Activated CD8-positive, alpha-beta memory T cell treated with anti-CD3 and anti-CD28 coated beads, Interleukin-2, amount 50 U/mL, for 1 hour (primary cell): ENCODE measurements at regions not wholly inside any gene's neighbourhood (a gene's known extent, or its start where the extent isn't known, plus 50 kb on each side); places are given as distances from the start of the nearest gene placed in this dataset.

Source experiments
- DNase-seq: peaks from one replicate; pipeline ENCODE4 v3.0.0-alpha.2; 2020; ENCODE audit errors: extremely low read depth

GRCh38 chr3:150218236-150218635, 189.9 kb upstream of the TSC22D2 start:
- DNase-seq, result no peak

DNA sequence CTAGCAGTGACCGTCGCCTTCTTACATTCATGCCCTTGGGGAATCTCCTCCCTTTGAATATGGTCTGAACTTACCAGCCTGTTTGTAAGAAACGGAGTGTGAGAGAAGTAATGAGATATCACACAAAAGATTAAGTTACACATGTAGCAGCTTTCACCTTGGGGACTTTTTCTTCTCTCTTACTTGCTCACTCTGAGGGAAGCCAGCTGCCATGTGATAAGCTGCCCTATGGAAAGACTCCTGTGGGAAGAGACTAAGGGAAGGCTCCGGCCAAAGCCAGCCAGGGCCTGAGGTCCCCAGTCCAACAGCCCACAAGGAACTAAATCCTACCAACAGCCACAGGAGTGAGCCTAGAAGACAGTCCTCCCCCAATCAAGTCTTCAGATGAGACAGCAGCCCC, 190.4 kb upstream of the TSC22D2 start:
- DNase-seq, result no peak

DNA sequence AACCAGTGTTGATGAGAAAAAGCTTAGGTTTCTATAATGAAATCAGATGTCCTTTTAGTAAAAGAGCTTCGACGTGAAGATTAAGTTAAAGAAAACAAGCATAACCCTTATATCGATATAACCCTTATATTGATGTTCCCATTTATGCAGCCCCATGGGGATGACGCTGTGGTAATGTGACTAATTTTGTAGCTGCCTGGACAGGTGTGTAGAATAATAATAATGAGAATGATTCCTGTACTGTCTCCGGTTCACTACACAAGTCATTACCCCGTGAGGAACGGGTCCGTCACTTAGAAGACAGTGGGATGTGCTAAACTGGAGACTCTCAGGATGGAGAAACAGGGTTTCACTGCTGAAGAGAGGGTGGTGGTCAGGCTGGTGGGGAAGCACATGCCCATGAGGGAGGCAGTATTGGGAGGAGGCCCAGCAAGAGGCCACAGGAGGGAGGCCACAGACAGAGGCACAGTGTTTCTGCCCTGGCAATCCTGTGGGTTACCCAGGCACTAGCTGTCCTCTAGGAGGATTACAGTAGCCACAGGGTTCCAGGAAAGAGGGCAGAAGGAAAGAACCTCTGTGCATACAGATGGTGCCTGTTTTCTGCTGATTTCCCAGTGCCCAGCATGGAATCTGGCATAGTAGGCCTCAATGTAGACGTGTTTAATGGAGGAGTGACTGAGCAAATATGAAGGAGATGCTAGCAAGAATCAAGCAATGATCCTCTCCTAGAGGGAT, 191.1 kb upstream of the TSC22D2 start:
- DNase-seq, result no peak

GRCh38 chr3:150216041-150216811, 191.9 kb upstream of the TSC22D2 start:
- no peak for DNase-seq

DNA sequence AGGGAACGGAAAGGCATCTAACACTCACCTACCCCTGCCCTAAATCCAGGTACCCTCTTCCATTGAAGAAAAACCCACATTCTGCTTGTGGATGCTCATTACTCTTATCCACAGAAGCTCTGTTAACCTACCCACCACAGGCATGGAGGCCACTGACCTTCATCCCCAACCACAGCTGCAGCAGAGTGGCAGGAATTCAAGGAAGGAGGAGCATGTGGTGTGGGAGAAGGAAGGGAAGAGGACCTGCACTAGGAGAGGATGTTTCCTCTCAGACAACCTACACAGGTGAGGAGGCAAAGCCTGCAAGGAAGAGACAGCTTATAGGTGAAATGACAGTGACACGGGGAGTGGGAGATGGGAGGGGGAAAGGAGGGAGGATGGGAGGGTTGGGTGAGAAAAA, 192.5 kb upstream of the TSC22D2 start:
- no peak for DNase-seq

DNA sequence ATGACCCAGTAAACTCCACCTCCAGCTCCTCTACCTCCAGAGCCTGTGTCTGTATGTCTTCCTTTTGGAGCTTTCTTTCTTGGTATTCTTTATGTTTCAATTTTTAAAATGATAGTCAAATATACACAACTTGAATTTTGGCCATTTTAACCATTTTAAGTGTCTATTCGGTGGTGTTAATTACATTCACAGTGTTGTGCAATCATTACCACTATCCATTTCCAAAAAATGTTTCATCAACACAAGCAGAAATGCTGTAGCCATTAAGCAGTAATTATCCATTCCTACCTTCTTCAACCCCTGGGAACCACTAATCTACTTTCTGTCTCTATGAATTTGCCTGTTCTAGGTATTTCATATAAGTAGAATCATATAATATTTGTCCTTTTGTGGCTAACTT, 194.5 kb upstream of the TSC22D2 start:
- DNase-seq, result no peak

DNA sequence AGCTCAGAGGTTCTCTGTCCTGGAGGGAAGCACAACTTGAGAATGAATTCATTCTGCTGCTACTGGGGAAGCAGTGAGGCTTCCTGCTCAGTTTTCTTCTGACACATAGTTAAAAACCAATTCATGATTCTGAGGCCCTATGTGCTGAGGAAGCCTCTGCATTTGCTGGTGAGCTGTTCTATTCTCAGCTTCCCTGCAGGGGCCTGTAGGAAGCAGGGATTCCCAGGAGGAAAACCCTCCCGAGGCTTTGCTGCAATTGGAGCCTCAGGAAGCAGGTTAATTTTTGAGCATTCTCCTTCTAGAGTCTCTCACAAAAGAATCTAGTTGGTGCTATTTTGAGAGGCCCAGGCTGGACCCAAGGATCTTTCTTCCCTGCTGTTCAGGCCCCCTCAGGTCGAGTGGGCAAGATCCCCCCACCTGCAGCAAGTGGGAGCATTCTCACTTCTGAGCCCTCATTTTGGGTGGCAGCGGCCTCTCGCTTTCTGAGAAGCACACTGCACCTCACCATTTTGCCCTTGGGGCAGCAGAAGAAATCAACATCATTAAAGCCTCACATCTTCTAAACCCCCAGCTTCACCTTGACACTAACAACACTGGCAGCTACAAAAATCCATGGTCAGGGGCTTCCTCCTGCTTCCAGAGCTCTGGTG, 197.5 kb upstream of the TSC22D2 start:
- no peak for DNase-seq

GRCh38 chr3:150203273-150203672, 204.8 kb upstream of the TSC22D2 start:
- no peak for DNase-seq

DNA sequence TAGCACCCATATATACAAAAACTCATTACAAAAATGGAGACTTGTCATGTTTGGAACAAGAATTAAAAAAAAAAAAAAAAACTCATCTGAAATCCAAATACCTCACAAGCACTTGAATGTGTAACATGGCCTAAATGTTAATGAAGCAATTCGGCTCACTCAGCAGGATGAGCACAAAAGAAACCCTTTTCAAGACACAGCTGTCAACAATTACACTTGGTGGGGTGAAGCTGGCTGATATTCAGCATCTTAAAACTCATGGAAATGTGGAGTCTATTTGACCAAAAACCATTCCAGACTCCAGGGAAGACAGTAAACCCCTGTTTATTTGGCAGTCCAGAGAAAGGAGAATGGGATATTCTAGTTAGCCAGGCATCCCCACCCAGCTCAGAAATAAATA, 205.4 kb upstream of the TSC22D2 start:
- DNase-seq, result no peak

DNA sequence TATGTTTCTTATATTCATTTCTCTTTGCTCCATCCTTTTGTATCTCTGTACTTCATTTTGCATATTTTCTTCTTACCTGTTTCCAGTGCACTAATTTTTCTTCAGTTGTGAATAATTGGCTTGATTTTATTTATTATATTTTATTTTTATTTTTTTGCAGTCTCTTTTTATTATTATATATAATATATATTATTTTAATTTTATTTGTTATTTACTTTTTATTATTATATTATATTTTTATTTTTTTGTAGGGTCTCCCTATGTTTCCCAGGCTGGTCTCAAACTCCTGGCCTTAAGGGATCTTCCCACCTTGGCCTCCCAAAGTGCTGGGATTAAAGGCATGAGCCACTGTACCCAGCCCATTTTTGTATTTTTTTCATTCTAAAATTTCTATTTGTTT, 213.1 kb upstream of the TSC22D2 start:
- DNase-seq, result no peak

- no peak for DNase-seq
Observed at GRCh38 chr3:150194513-150194912, 213.6 kb upstream of the TSC22D2 start.

DNA sequence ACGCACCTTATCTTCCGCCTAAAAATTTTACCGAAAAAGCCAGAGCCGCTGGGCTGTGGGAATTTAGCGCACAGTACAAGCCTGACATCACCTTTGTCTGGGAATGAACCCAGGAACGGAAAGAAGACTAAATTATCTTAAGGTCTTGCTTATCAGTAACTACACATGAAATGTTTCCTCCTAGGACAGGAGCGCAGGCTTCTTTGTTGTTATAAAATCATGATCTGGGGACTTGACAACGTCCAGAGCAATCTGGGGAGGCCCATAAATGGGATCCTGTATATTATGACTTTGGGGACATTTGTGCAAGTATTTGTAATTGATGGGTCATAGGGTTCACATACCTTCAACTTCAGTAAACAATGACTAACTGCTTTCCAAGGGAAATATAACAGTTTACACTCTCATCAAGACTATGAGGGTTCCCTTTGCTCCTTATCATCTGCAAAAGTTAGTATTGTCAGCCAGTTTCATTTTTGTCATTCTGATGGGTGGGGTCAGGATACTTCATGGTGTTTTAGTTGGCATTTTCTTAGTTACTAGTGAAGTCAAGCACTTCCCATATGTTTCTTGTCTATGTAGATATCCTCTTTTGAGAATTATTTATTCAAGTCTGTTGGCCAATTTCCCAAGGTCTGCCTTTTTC, 213.9 kb upstream of the PFN2 start:
- DNase-seq, result no peak

GRCh38 chr3:150183678-150184425, 213.2 kb upstream of the PFN2 start:
- DNase-seq, result no peak

- DNase-seq, result no peak
Observed at GRCh38 chr3:150180334-150180733, 209.6 kb upstream of the PFN2 start.

DNA sequence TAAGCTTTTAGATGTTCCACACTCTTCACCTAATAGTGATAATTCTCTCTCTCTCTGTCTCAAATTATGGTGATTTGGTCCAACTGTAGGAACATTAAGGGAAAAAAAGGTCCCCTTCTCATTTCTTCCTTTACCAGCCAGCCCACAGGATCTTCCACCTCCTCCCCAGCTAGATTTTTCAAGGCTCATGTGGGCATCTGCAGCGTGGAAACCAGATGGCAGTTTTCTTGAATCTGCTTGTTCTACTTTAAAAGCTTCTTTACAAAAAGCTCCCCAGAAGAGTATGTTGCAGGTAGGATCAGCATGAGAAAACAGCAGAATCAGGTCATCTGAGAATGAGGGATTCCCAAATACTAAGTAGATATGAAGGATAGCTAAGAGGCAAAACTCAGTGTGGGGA, 208.6 kb upstream of the PFN2 start:
- DNase-seq, result no peak

DNA sequence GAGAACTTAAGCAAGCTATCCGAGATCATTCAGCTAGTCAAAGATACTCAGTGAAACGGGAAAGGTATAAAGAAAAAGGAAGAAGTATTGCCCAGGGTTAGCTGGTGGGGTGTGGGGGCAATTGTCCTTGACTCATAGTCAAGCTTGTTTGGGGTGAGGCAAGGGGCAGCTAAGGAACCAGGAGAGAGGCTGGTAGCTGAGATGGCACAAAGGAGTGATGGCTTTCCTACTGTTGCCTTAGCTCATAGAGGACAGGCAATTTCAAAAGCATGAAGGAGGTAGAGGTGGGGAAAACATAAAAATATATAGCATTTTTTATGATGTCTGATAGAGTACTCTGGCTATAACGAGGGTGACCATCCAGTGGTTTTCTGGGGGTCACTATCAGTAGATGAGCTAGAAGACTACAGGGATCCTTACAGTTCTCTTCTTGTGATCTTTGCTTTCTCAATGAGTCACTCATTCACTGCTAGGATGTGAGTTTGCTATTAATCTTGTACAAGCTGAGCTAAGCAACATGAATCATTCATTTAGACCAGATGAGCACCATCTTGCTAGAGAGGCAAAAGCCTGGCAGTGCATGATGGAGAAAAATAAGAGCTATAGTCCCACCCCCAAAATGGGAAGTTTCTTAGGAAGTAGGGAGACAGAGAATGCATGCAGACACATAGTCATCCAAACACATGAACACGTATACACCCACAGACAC, 207.1 kb upstream of the PFN2 start:
- no peak for DNase-seq

- no peak for DNase-seq
Observed at GRCh38 chr3:150174179-150174578, 203.5 kb upstream of the PFN2 start.

GRCh38 chr3:150172356-150172755, 201.7 kb upstream of the PFN2 start:
- no peak for DNase-seq

GRCh38 chr3:150170852-150171520, 200.3 kb upstream of the PFN2 start:
- DNase-seq, result no peak

DNA sequence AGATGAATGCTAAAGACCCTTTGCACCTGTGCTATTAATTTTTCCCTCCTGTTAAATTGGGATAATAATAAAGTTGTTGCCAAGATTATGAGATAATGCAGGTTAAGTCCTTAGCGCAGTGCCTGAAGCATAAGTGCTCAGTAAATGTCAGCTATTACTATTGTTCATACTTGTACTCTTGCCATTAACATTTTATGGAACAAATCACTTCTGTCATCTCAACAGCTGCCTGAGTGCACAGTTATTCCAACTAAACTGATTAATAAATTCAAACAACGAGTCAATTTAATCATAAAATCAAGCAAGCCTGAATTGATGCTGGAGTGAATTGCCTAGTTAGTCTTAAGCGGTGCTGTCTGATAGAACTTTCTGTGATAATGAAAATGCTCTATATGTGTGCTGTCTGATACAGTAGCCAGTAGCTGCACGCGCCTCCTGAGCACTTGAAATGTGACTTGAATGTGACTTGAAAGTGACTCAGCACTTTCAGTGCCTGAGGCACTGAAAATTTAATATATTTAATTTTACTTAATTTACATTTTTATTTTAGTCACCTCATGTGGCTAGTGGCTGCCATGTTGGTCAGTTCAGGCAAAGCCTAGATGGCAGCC, 198.7 kb upstream of the PFN2 start:
- no peak for DNase-seq
